ENCODE measurements at regions not wholly inside any gene's neighbourhood (a gene's known extent, or its start where the extent isn't known, plus 50 kb on each side); places are given as distances from the start of the nearest gene placed in this dataset.

DNA sequence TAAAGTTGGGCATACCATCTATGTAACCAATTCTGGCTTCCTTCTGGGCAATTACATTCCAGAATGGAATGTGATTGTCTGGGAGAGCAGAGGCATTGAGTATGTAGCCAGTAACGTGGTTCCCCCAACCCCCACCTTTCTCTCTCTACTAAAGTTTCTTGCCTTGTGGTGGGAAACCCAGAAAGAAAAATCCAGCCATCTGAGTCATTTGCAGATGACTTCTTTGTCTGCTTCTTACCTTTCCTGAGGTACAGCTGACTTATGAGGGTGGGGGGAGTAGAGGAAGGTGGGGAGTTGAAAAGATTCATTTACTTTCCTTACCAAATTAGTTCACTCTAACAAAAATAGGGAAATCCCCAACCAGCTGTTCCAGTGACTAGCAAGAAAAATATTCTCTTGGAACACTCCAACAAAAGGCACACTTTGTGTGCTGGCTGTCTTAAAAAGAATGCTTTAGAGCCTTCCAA, 112.1 kb upstream of the FRMD6 start:
- no peak for DNase-seq (ENCODE audit: low read depth in 2 of 3, low spot score in 2 of 3)

DNA sequence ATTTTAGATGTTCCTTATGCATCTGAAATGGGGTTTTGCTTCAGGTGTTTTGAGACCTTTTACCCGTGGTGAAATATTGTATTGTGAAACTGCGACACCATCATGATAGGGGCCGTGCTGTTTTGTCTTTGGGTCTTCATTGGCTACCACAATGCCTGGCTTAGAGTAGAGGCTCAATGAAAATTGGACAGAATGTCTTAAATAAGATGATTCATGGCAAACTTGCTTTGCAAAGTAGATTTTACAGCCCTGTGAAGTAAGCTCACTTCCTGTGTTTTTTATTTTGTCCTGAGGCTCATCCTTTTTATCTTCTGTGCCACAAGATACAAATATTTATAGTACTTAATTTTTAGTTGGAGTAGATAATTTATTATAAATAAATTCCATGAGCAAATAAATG, 111.3 kb upstream of the FRMD6 start:
- no peak for DNase-seq (ENCODE audit: low read depth in 2 of 3, low spot score in 2 of 3)

DNA sequence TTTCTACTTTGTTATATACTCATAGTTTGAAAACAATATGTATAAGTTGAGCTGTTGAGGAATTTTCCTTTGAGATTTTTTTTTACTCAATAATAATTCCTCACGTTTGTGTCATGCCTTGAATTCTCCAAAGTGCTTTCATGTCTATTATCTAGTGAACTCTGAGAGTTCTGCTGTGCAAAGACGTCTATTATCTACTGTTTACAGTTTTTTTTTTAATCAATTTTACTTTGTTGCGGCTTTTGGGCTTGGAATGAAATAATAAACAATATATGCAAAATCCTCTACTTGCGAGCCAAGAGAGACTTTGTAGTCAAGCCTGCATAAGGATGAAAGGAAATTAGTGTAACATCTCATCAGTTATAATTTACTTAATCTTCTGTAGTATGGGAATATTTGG, 107.2 kb upstream of the FRMD6 start:
- DNase-seq (ENCODE audit: low read depth in 2 of 3, low spot score in 2 of 3): no peak

DNA sequence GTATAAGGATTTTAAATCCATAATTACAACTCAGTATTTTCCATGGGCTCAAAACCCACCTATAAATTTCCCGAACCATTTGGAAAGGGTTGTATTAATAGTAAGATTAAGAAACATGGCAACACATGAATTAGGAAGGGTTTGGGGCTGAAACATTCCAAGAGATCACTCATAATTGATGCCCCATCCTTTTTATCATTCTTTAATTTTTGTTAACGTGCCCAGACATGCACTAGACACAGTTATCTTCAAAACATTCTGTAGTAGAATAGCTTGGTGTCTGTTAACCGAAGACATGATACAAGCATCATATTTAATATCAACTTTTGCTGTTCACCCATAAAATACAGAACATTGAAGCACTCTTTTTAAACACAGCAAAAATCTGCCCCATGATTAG, 106.8 kb upstream of the FRMD6 start:
- no peak for DNase-seq (ENCODE audit: low read depth in 2 of 3, low spot score in 2 of 3)

DNA sequence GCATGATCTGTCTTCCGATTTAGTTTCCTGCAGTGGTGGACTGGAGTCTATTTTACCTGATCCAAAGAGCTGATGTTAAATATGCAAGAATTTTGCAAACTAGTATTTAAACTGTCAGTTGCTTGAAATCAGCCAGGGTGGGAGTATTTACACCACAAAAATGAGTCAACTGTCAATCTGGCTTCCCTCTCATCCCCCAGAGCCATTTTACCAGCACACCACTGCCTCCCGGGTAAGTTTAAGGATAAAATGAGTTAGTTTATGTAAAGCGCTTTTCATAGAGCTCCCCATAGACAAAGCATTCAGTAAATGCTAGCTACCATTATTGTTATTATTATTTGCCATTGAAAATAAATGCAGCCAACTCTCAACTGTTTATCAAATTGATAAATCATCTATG, 106.3 kb upstream of the FRMD6 start:
- no peak for DNase-seq (ENCODE audit: low read depth in 2 of 3, low spot score in 2 of 3)

GRCh38 chr14:51546099-51546498, 105.6 kb upstream of the FRMD6 start:
- DNase-seq (ENCODE audit: low read depth in 2 of 3, low spot score in 2 of 3): no peak

- DNase-seq (ENCODE audit: low read depth in 2 of 3, low spot score in 2 of 3): no peak
Observed at GRCh38 chr14:51546603-51547258, 105.0 kb upstream of the FRMD6 start.

GRCh38 chr14:51547260-51547659, 104.5 kb upstream of the FRMD6 start:
- DNase-seq (ENCODE audit: low read depth in 2 of 3, low spot score in 2 of 3): no peak

- no peak for DNase-seq (ENCODE audit: low read depth in 2 of 3, low spot score in 2 of 3)
Observed at GRCh38 chr14:51547701-51548100, 104.0 kb upstream of the FRMD6 start.

DNA sequence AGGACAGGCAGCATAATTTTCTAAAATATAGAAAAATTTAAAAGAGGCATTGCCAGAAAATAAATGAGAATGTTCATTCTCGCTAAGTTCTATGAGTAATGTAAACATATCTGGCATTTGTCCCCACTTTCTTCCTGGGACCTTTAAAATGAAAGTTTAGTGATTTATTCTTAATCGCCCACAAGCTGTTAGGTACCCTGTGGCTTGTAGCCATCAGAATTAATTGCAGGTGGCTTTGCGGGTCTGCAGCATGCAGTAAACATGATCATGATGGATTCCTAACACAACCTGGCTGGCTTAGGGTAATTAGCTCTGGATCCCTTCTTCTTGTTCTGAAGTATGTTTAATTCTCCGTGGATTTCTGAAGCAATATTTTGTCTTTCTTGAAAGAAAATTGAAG, 103.5 kb upstream of the FRMD6 start:
- no peak for DNase-seq (ENCODE audit: low read depth in 2 of 3, low spot score in 2 of 3)

DNA sequence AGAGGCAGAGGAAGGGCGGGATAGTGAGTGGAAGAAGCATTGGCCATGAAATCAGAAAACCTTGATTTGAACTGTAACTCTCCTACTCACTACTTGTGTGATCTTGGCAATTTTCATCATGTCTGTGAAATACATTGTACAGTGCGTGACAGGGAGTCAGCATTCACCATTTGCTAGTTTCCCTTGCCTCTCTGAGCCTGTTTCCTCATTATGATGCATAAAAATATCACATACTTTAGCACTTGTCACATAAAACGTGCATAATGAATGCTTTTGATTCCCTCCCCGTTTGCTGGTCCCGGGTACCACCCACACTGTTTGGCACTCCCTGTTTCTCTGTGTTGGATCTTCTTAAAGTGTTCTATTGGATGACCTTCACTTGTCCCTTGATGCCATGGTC, 101.1 kb upstream of the FRMD6 start:
- DNase-seq (ENCODE audit: low read depth in 2 of 3, low spot score in 2 of 3): no peak

DNA sequence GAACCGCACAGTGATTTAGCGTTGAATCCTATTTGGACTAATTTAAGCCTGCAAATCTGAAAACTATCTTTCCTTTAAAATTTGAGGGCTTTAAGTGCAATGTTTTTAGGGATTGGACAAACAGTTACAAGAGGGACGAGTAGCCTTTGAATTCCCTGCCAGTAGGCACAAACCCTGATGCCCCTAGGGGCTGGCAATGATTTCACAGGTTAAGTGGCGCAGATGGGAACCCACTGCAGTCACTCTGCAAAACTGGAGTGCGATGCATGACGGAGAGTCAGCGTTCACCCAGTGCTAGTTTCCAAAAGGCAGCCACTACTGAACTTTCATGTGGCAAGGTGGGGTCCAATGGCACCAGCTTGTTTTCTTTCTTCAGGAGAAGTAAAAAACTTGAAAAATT, 99.4 kb upstream of the FRMD6 start:
- no peak for DNase-seq (ENCODE audit: low read depth in 2 of 3, low spot score in 2 of 3)

DNA sequence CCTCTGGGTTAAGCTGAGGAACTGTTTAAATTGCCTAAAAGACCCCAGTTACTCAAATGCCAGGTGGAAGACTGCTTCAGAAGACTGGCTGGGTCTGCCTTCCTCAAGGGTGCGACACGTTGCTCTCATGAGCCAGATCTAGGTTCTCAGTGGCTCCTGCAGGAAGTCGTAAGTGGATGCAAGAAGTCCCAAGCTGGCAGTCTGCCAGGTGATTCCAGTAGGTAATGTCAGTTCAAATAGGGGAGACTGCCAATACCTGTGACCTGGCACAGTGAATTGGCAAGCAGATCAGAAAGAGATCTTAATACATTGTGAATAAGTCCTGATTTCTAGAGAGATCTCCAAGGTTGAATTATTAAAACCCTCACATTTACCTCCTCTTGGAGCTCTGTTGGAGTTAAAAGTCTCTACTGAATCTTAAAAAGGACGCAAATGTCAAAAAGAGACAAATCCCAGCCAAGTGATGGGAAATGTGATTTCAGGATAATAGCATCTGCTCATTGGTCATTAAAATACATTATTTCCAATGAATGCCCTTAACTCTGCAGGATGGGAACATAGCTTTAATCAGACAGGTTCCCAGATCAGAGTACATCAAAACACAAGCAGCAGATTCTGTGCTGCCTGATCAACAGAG, 98.8 kb upstream of the FRMD6 start:
- no peak for DNase-seq (ENCODE audit: low read depth in 2 of 3, low spot score in 2 of 3)

DNA sequence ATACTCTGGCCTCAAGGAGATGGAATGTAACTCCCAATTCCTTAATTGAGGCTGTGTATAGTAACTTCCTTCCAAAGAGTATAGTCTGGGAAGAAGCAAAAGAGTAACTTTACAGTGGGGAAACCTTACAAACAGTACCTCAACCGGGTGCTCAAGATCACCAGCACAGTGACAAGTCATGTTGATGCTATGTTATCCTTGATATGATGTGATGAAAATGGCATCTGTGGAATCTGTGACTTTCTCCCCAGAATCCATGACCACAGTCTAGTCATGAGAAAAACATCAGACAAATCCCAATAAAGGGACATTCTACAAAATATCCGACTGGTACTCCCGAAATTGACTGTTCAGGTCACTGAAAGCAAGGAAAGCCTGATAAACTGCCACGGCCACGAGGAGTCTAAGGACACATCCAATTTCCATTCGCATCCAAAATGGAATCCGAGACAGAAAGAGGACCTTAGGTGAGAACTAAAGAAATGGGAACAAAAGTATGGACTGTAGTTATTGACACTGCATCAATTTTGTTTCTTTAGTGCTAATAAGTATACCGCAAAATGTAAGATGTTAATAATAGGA, 97.3 kb upstream of the FRMD6 start:
- no peak for DNase-seq (ENCODE audit: low read depth in 2 of 3, low spot score in 2 of 3)

DNA sequence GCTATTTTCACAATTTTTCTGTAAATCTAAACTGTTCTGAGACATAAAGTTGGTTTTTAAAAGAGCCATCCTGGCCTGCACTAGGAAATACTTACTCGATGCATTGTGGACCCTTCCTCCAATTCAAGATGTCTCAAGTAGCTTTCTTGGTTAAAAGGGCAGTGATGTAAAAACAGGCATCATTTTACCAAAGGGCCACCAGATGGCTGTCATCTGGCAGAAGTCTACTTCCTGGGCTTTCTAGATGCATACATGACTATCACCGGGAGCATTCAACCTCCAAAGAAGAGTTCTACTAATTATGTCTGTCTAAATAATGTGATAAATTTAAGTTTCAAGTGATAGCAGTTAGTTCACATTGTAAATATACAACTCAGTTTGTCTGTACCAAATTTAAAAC, 96.8 kb upstream of the FRMD6 start:
- peak in 1 of 3 donors; percentile 1 for DNase-seq (ENCODE audit: low read depth in 2 of 3, low spot score in 2 of 3)

- no peak for DNase-seq (ENCODE audit: low read depth in 2 of 3, low spot score in 2 of 3)
Observed at GRCh38 chr14:51561141-51561540, 90.6 kb upstream of the FRMD6 start.

DNA sequence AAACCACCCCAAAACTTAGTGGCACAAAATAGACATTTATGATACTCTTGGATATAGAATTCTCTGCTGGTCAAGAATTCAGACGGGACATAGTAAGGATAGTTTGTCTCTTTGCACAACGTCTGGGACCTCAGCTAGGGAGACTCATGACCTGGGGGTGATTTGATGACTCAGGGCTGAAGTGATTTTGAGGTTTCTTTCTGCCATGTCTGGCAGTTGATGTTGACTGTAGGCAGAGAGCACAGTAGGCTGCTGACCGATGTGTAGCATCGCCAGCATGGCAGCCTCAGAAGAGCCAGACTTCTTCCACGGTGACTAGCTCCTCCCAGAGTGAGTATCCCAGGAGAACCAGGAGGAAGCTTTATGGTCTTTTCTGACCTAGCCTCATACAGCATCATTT, 88.9 kb upstream of the FRMD6 start:
- DNase-seq (ENCODE audit: low read depth in 2 of 3, low spot score in 2 of 3): no peak

GRCh38 chr14:51563560-51563959, 88.2 kb upstream of the FRMD6 start:
- no peak for DNase-seq (ENCODE audit: low read depth in 2 of 3, low spot score in 2 of 3)

GRCh38 chr14:51564460-51564859, 87.2 kb upstream of the FRMD6 start:
- no peak for DNase-seq (ENCODE audit: low read depth in 2 of 3, low spot score in 2 of 3)

DNA sequence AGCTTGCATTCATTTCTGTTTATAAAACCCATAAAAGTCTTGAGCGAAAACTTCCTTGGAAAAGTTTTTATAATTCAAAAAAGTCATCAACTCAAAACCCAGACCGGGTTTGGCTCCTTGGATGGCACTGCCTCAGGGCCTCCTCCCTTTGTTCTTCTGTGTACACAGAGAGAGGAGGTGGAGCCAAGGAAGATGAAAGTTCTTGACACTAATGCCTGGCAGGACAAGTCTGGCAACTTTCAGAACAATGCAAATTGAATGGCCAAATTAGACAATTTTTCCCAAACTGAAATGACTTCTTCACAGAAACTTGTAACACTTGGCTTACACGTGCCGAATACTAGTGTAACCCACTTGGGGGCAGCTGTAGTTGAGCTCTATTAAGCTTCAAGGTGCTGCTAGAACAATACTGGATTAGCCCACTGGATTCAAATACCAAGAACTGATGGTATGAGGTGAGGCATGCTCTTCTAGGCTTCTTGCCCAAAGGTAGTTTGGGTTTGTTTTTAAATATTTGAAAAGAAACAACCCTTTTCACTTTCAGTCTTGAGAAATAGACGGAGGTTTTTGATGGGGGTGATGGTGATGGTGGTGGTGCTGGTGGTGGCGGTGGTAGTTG, 86.6 kb upstream of the FRMD6 start:
- DNase-seq (ENCODE audit: low read depth in 2 of 3, low spot score in 2 of 3): no peak

DNA sequence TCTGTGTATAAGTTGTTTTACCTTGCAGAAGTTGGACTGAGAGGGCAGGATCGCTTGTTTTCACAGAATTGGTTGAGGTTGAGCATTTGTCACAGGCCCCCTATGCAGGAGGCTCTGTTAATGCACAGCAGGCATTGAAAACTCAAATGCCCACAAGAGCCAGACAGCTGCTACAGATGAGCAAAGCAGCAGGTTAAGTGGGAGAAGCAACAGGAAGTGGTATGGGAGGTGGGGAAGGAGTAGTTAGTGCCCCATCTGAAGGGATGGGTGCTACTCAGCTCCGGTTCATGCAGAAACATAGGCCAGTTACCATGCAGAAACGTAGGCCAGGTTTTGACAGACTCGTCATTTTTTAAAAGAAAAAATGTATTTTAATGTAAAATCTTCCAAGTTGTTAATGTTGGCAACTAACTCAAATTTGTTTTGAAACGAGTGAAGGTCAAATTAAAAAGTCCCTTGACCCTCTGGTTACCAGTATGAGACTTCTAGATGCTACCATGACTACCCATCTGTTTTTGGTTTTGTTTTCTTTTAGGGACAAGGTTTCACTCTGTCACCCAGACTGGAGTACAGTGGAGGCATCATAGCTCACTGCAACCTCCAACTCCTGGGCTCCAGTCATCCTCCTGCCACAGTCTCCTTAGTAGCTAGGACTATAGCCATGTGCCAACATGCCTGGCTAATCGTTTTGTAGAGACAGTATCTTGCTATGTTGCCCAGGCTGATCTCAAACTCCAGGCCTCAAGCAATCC, 84.7 kb upstream of the FRMD6 start:
- no peak for DNase-seq (ENCODE audit: low read depth in 2 of 3, low spot score in 2 of 3)
